GM12872 (cell line): ENCODE measurements at regions not wholly inside any gene's neighbourhood (a gene's known extent, or its start where the extent isn't known, plus 50 kb on each side); places are given as distances from the start of the nearest gene placed in this dataset.

ENCODE experiments used
- TF ChIP-seq, protein P1 (sequence below): IDR thresholded peaks from 3 replicates; pipeline ENCODE4 v1.5.1; 2011; ENCODE audit warnings: low read depth, mild to moderate bottlenecking, low read length, moderate library complexity; ENCODE audit not compliant: insufficient read depth

GRCh38 chr21:30935121-30935888, 53.9 kb upstream of the KRTAP11-1 start:
- TF ChIP-seq, protein P1, sequence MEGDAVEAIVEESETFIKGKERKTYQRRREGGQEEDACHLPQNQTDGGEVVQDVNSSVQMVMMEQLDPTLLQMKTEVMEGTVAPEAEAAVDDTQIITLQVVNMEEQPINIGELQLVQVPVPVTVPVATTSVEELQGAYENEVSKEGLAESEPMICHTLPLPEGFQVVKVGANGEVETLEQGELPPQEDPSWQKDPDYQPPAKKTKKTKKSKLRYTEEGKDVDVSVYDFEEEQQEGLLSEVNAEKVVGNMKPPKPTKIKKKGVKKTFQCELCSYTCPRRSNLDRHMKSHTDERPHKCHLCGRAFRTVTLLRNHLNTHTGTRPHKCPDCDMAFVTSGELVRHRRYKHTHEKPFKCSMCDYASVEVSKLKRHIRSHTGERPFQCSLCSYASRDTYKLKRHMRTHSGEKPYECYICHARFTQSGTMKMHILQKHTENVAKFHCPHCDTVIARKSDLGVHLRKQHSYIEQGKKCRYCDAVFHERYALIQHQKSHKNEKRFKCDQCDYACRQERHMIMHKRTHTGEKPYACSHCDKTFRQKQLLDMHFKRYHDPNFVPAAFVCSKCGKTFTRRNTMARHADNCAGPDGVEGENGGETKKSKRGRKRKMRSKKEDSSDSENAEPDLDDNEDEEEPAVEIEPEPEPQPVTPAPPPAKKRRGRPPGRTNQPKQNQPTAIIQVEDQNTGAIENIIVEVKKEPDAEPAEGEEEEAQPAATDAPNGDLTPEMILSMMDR: no peak

- TF ChIP-seq, protein P1: no peak
Measured at GRCh38 chr21:30932686-30933085, 51.3 kb upstream of the KRTAP11-1 start.
